ENCODE measurements at regions not wholly inside any gene's neighbourhood (a gene's known extent, or its start where the extent isn't known, plus 50 kb on each side); places are given as distances from the start of the nearest gene placed in this dataset.

GRCh38 chr11:121711939-121712338, 259.2 kb upstream of the SORL1-AS1 start:
- H3K36me3 ChIP-seq (ENCODE audit: control insufficient read depth in 4 of 4, insufficient read depth in 4 of 4, low read length in 4 of 4) = no peaks in the 10 kb centered on the region
- H3K27ac ChIP-seq (ENCODE audit: low read depth in 1 of 2, low read length in 1 of 2) = no peak overlapping the region
- H3K4me1 ChIP-seq (ENCODE audit: control insufficient read depth in 5 of 5, insufficient read depth in 5 of 5, low read length in 5 of 5) = peaks cover 0 to 14% (median 0%) of the 10 kb centered on the region in 5 donors
- H3K27me3 ChIP-seq (ENCODE audit: control insufficient read depth in 3 of 3, insufficient read depth in 3 of 3, low read length in 2 of 3) = peaks cover 0 to 27% (median 0%) of the 10 kb centered on the region in 3 donors
- WGBS, 2 donors = 47 to 77% methylated on average over 1 of the region's 1 CpG
- H3K4me3 ChIP-seq = no peak overlapping the region
- no peaks in the 10 kb centered on the region for H3K9me3 ChIP-seq (ENCODE audit: control insufficient read depth in 4 of 4, insufficient read depth in 3 of 4, low read length in 3 of 4)
- no peak for ATAC-seq (ENCODE audit: insufficient read depth, low FRiP score)
- DNase-seq = no peak
- no peak overlapping the region for H3K9ac ChIP-seq (ENCODE audit: insufficient read depth in 1 of 2, low read length in 2 of 2)
- no peak for TF ChIP-seq CTCF (IDR thresholded peaks at IDR 0.05; ENCODE audit: control extremely low read depth, extremely low read depth)

- WGBS, 2 donors = 84 to 85% methylated on average over 2 of the region's 2 CpGs
- H3K27me3 ChIP-seq (ENCODE audit: control insufficient read depth in 3 of 3, insufficient read depth in 3 of 3, low read length in 2 of 3) = peaks cover 0 to 29% (median 0%) of the 10 kb centered on the region in 3 donors
- H3K9me3 ChIP-seq (ENCODE audit: control insufficient read depth in 4 of 4, insufficient read depth in 3 of 4, low read length in 3 of 4) = no peaks in the 10 kb centered on the region
- H3K4me3 ChIP-seq = no peak overlapping the region
- no peak for TF ChIP-seq CTCF (IDR thresholded peaks at IDR 0.05; ENCODE audit: control extremely low read depth, extremely low read depth)
- ATAC-seq (ENCODE audit: insufficient read depth, low FRiP score) = no peak
- no peak for DNase-seq
- no peak overlapping the region for H3K27ac ChIP-seq (ENCODE audit: low read depth in 1 of 2, low read length in 1 of 2)
- no peak overlapping the region for H3K9ac ChIP-seq (ENCODE audit: insufficient read depth in 1 of 2, low read length in 2 of 2)
- H3K36me3 ChIP-seq (ENCODE audit: control insufficient read depth in 4 of 4, insufficient read depth in 4 of 4, low read length in 4 of 4) = no peaks in the 10 kb centered on the region
- peaks cover 0 to 12% (median 0%) of the 10 kb centered on the region in 5 donors for H3K4me1 ChIP-seq (ENCODE audit: control insufficient read depth in 5 of 5, insufficient read depth in 5 of 5, low read length in 5 of 5)
Observed at GRCh38 chr11:121711236-121711635, 258.5 kb upstream of the SORL1-AS1 start.

GRCh38 chr11:121706884-121707420, 254.2 kb upstream of the SORL1-AS1 start:
- ATAC-seq (ENCODE audit: insufficient read depth, low FRiP score) = no peak
- peaks cover 0 to 2% (median 0%) of the 10 kb centered on the region in 4 donors for H3K9me3 ChIP-seq (ENCODE audit: control insufficient read depth in 4 of 4, insufficient read depth in 3 of 4, low read length in 3 of 4)
- DNase-seq = no peak
- H3K4me1 ChIP-seq (ENCODE audit: control insufficient read depth in 5 of 5, insufficient read depth in 5 of 5, low read length in 5 of 5) = no peaks in the 10 kb centered on the region
- H3K4me3 ChIP-seq = no peak overlapping the region
- no peak for TF ChIP-seq CTCF (IDR thresholded peaks at IDR 0.05; ENCODE audit: control extremely low read depth, extremely low read depth)
- H3K27me3 ChIP-seq (ENCODE audit: control insufficient read depth in 3 of 3, insufficient read depth in 3 of 3, low read length in 2 of 3) = peaks cover 0 to 11% (median 4%) of the 10 kb centered on the region in 3 donors
- no peaks in the 10 kb centered on the region for H3K36me3 ChIP-seq (ENCODE audit: control insufficient read depth in 4 of 4, insufficient read depth in 4 of 4, low read length in 4 of 4)
- no peak overlapping the region for H3K9ac ChIP-seq (ENCODE audit: insufficient read depth in 1 of 2, low read length in 2 of 2)
- no peak overlapping the region for H3K27ac ChIP-seq (ENCODE audit: low read depth in 1 of 2, low read length in 1 of 2)
- 40 to 68% methylated on average over 1 of the region's 1 CpG for WGBS, 2 donors

GRCh38 chr11:121703201-121703600, 250.4 kb upstream of the SORL1-AS1 start:
- Histone ChIP-seq H3K9me3 (ENCODE audit: control insufficient read depth in 4 of 4, insufficient read depth in 3 of 4, low read length in 3 of 4) (peaks cover 0 to 2% (median 0%) of the 10 kb centered on the region in 4 donors), H3K4me3 (no peak overlapping the region), H3K9ac (ENCODE audit: insufficient read depth in 1 of 2, low read length in 2 of 2) (no peak overlapping the region), H3K27ac (ENCODE audit: low read depth in 1 of 2, low read length in 1 of 2) (no peak overlapping the region), H3K4me1 (ENCODE audit: control insufficient read depth in 5 of 5, insufficient read depth in 5 of 5, low read length in 5 of 5) (no peaks in the 10 kb centered on the region), H3K27me3 (ENCODE audit: control insufficient read depth in 3 of 3, insufficient read depth in 3 of 3, low read length in 2 of 3) (peaks cover 0 to 4% (median 3%) of the 10 kb centered on the region in 3 donors), H3K36me3 (ENCODE audit: control insufficient read depth in 4 of 4, insufficient read depth in 4 of 4, low read length in 4 of 4) (no peaks in the 10 kb centered on the region)
- no peak for TF ChIP-seq CTCF (IDR thresholded peaks at IDR 0.05; ENCODE audit: control extremely low read depth, extremely low read depth)
- DNase-seq (no peak), ATAC-seq (ENCODE audit: insufficient read depth, low FRiP score) (no peak)
- WGBS, 2 donors = 76 to 82% methylated on average over 2 of the region's 2 CpGs
